Activated CD8-positive, alpha-beta T cell treated with anti-CD3 and anti-CD28 coated beads, Interleukin-2, amount 10 ng/mL, durations not matched to agents 7 days and 5 days (primary cell): ENCODE measurements at regions not wholly inside any gene's neighbourhood (a gene's known extent, or its start where the extent isn't known, plus 50 kb on each side); places are given as distances from the start of the nearest gene placed in this dataset.
A peak's percentile ranks its signal among the peaks of the same experiment; 100 is the strongest.

ENCODE experiments used
- ATAC-seq: fragments of 150-1000 bp; cut with Tn5 transposase; one replicate; pipeline ENCODE4 v1.10.0; 2021; ENCODE audit warnings: moderate library complexity
- CTCF ChIA-PET: fragments of 350-600 bp; sonication (Branson Sonifier 250); formaldehyde crosslinking; loops from one replicate; lab custom pipeline; 2021; ENCODE audit warnings: antibody characterized with exemption; lab: Charles Lee
- POLR2A ChIA-PET: fragments of 350-600 bp; sonication (Branson Sonifier 250); formaldehyde crosslinking; loops from one replicate; lab custom pipeline; 2021; ENCODE audit warnings: antibody characterized with exemption; lab: Charles Lee
- DNase-seq: peaks from one replicate; pipeline ENCODE4 v3.0.0-alpha.2; 2020
- H3K27ac Mint-ChIP-seq: one replicate; pipeline ENCODE4 v1.8.0; 2021; ENCODE audit warnings: mild to moderate bottlenecking, mixed read lengths
- H3K27me3 Mint-ChIP-seq: one replicate; pipeline ENCODE4 v1.8.0; 2021; ENCODE audit warnings: low read depth, mixed read lengths
- H3K36me3 Mint-ChIP-seq: one replicate; pipeline ENCODE4 v1.8.0; 2021; ENCODE audit warnings: low read depth, mixed read lengths
- H3K4me1 Mint-ChIP-seq: one replicate; pipeline ENCODE4 v1.8.0; 2021; ENCODE audit warnings: low read depth, mixed read lengths
- H3K4me3 Mint-ChIP-seq: one replicate; pipeline ENCODE4 v1.8.0; 2021; ENCODE audit warnings: mild to moderate bottlenecking, mixed read lengths
- H3K9me3 Mint-ChIP-seq: one replicate; pipeline ENCODE4 v1.8.0; 2022; ENCODE audit warnings: mixed read lengths; ENCODE audit not compliant: insufficient read depth

- ChIA-PET POLR2A (interaction anchor here (0.6 to 5.3 kb wide), 6 partner anchors 12 to 292 kb away, joined by 3 to 53 read pairs (median 13); partner anchors contain the start of genes KDM4C and UHRF2), CTCF (interaction anchor here (1.0 kb wide), 1 partner anchor 123 kb away, joined by 3 read pairs; no protein-coding TSS in a partner anchor)
- DNase-seq (peak; percentile 91), ATAC-seq (peak; percentile 91)
- H3K4me3 Mint-ChIP-seq = peak overlapping the region; percentile 91
- peaks cover 4% of the 10 kb centered on the region for H3K9me3 Mint-ChIP-seq
- H3K27ac Mint-ChIP-seq = peak overlapping the region; percentile 95
- H3K4me1 Mint-ChIP-seq = peaks cover 14% of the 10 kb centered on the region
- no peaks in the 10 kb centered on the region for H3K36me3 Mint-ChIP-seq
- peaks cover 5% of the 10 kb centered on the region for H3K27me3 Mint-ChIP-seq
These were observed 53.7 kb upstream of the KDM4C start for GRCh38 chr9:6703898-6704639.

- ATAC-seq (no peak), DNase-seq (no peak)
- no peaks in the 10 kb centered on the region for H3K9me3 Mint-ChIP-seq
- peaks cover 14% of the 10 kb centered on the region for H3K4me1 Mint-ChIP-seq
- no peaks in the 10 kb centered on the region for H3K36me3 Mint-ChIP-seq
- H3K27ac Mint-ChIP-seq = peak overlapping the region; percentile 95
- H3K4me3 Mint-ChIP-seq = peak overlapping the region; percentile 91
- peaks cover 5% of the 10 kb centered on the region for H3K27me3 Mint-ChIP-seq
- ChIA-PET CTCF (interaction anchor here (0.6 kb wide), 1 partner anchor 802 kb away, joined by 3 read pairs; no protein-coding TSS in a partner anchor), POLR2A (interaction anchor here (0.6 to 5.3 kb wide), 7 partner anchors 13 to 290 kb away, joined by 3 to 53 read pairs (median 5); partner anchors contain the start of genes KDM4C and UHRF2)
These were observed 55.1 kb upstream of the KDM4C start for GRCh38 chr9:6702707-6703106.

GRCh38 chr9:6696178-6696577 is 50.6 kb upstream of the GLDC start:
- Mint-ChIP-seq H3K9me3 (no peaks in the 10 kb centered on the region), H3K36me3 (no peaks in the 10 kb centered on the region), H3K27me3 (no peaks in the 10 kb centered on the region), H3K4me1 (no peaks in the 10 kb centered on the region), H3K27ac (no peak overlapping the region), H3K4me3 (no peak overlapping the region)
- ChIA-PET POLR2A (no interaction called here), CTCF (no interaction called here)
- no peak for ATAC-seq
- no peak for DNase-seq

GRCh38 chr9:6695121-6695814 is 49.7 kb upstream of the GLDC start:
- Mint-ChIP-seq H3K36me3 (no peaks in the 10 kb centered on the region), H3K27ac (no peak overlapping the region), H3K9me3 (no peaks in the 10 kb centered on the region), H3K4me3 (no peak overlapping the region), H3K4me1 (peaks cover under 1% of the 10 kb centered on the region), H3K27me3 (no peaks in the 10 kb centered on the region)
- ChIA-PET CTCF (no interaction called here), POLR2A (interaction anchor here (1.5 kb wide), 1 partner anchor 13 kb away, joined by 5 read pairs; no protein-coding TSS in a partner anchor)
- no peak for ATAC-seq
- DNase-seq = no peak
